Spleen (tissue), 7 donors: ENCODE measurements at regions not wholly inside any gene's neighbourhood (a gene's known extent, or its start where the extent isn't known, plus 50 kb on each side); places are given as distances from the start of the nearest gene placed in this dataset.

Experiments used
- CTCF ChIP-seq, 11 experiments: fragments of 200-600 bp in 7 of 11; fragments of 450-650 bp in 4 of 11; sonication (generic) in 4 of 11; IDR thresholded peaks in 8 of 11; conservative IDR thresholded peaks in 3 of 11; 1 replicate in 7 of 11; 2 replicates in 4 of 11; pipeline versions ENCODE4 v1.4.0 to v1.8.0; 2016 to 2021; ENCODE audit warnings: antibody characterized with exemption in 11 of 11, inconsistent platforms in 4 of 11, mild to moderate bottlenecking in 1 of 11
- POLR2A ChIP-seq, 3 donors: fragments of 450-650 bp; IDR thresholded peaks; one replicate each; pipeline ENCODE4 v1.5.1; 2017; ENCODE audit warnings: antibody characterized with exemption in 3 of 3, mild to moderate bottlenecking in 1 of 3
- donor health status: DM: no; HTN: no; CAD: no; lungs with moderate emphysema.
- donor health status: DM: no; HTN: no; CAD: no.
- donor health status: DM: no; HTN: no; CAD: no.

- TF ChIP-seq CTCF (IDR thresholded peaks at IDR 0.05 in 8 of 11, conservative IDR thresholded peaks at IDR 0.05 in 3 of 11) = no peak
- TF ChIP-seq POLR2A (IDR thresholded peaks at IDR 0.05) = no peak
Measured at GRCh38 chr18:30132959-30133358, 909.6 kb downstream of the DSC3 start.
